Osteoblast (primary cell): ENCODE measurements at regions not wholly inside any gene's neighbourhood (a gene's known extent, or its start where the extent isn't known, plus 50 kb on each side); places are given as distances from the start of the nearest gene placed in this dataset.
"Not testable (repeated sequence)": the region's sequence is repeated elsewhere in the genome, so short reads cannot be mapped to it uniquely, and the experiment has no call there.

ENCODE experiments used
- DNase-seq: peaks from one replicate; pipeline ENCODE4 v3.0.0; 2011; ENCODE audit warnings: low spot score, mixed read lengths; ENCODE audit not compliant: insufficient read length; ENCODE audit errors: missing footprints
- H2AFZ ChIP-seq: 2 replicates; pipeline ENCODE4 v1.6.0; 2011; ENCODE audit warnings: mild to moderate bottlenecking, low read length
- H3K27ac ChIP-seq: 2 replicates; pipeline ENCODE4 v1.5.1; 2011; ENCODE audit warnings: mild to moderate bottlenecking, low read depth, low read length, moderate library complexity
- H3K27me3 ChIP-seq: 2 replicates; pipeline ENCODE4 v1.6.0; 2012; ENCODE audit warnings: mild to moderate bottlenecking, control low read depth, inconsistent platforms, low read length, moderate library complexity; ENCODE audit not compliant: insufficient read depth
- H3K36me3 ChIP-seq: 2 replicates; pipeline ENCODE4 v1.5.1; 2011; ENCODE audit warnings: mild to moderate bottlenecking, low read length, control low read depth, moderate library complexity; ENCODE audit not compliant: insufficient read depth
- H3K4me1 ChIP-seq: 2 replicates; pipeline ENCODE4 v1.5.1; 2011; ENCODE audit warnings: mild to moderate bottlenecking, low read length, control low read depth, moderate library complexity; ENCODE audit not compliant: insufficient read depth
- H3K4me2 ChIP-seq: 2 replicates; pipeline ENCODE4 v1.6.0; 2011; ENCODE audit warnings: mild to moderate bottlenecking, low read length; ENCODE audit not compliant: insufficient read depth
- H3K4me3 ChIP-seq: fragments of 200-600 bp; sonication (generic); 3 replicates; pipeline ENCODE4 v1.5.1; 2012; ENCODE audit warnings: mild to moderate bottlenecking, low read length, inconsistent platforms; ENCODE audit not compliant: insufficient read depth
- H3K79me2 ChIP-seq: 2 replicates; pipeline ENCODE4 v1.6.0; 2012; ENCODE audit warnings: mild to moderate bottlenecking, low read length, control low read depth, inconsistent platforms; ENCODE audit not compliant: insufficient read depth
- H3K9me3 ChIP-seq: 2 replicates; pipeline ENCODE4 v1.5.1; 2011; ENCODE audit warnings: low read depth, low read length, control low read depth
- H4K20me1 ChIP-seq: 2 replicates; pipeline ENCODE4 v1.6.0; 2012; ENCODE audit warnings: mild to moderate bottlenecking, low read length, control low read depth; ENCODE audit not compliant: insufficient read depth
- TF ChIP-seq, protein P1 (sequence below): IDR thresholded peaks from 2 replicates; pipeline ENCODE4 v1.5.1; 2011; ENCODE audit warnings: mild to moderate bottlenecking, low read depth, low read length, moderate library complexity; ENCODE audit errors: extremely low read depth

DNA sequence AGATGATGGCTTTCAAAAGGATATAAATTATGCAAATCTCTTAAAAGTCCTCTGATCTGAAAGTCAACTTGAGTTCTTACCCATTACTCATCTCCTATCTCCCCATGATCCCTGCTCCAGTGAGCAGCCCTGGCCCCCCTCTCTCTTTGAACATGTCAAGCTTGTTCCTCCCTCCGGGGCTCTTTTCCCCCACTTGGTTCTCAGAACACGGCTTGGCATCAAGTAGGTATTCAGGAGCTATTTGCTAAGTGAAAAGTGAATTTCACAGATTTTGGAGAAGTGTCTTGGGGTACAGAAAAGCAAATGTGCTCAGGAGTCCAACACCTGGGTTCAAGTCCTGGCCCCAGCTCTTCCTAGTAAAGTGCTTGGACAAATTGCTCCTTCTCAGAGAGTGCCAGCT is 98.3 kb upstream of the CTBP2 start:
- Histone ChIP-seq H3K79me2 (no peaks in the 10 kb centered on the region), H4K20me1 (no peaks in the 10 kb centered on the region), H3K4me3 (no peak overlapping the region), H3K4me2 (no peak overlapping the region), H3K4me1 (no peaks in the 10 kb centered on the region), H3K9me3 (no peaks in the 10 kb centered on the region), H3K27ac (no peak overlapping the region), H2AFZ (no peak overlapping the region), H3K36me3 (no peaks in the 10 kb centered on the region), H3K27me3 (no peaks in the 10 kb centered on the region)
- TF ChIP-seq, protein P1, sequence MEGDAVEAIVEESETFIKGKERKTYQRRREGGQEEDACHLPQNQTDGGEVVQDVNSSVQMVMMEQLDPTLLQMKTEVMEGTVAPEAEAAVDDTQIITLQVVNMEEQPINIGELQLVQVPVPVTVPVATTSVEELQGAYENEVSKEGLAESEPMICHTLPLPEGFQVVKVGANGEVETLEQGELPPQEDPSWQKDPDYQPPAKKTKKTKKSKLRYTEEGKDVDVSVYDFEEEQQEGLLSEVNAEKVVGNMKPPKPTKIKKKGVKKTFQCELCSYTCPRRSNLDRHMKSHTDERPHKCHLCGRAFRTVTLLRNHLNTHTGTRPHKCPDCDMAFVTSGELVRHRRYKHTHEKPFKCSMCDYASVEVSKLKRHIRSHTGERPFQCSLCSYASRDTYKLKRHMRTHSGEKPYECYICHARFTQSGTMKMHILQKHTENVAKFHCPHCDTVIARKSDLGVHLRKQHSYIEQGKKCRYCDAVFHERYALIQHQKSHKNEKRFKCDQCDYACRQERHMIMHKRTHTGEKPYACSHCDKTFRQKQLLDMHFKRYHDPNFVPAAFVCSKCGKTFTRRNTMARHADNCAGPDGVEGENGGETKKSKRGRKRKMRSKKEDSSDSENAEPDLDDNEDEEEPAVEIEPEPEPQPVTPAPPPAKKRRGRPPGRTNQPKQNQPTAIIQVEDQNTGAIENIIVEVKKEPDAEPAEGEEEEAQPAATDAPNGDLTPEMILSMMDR: no peak
- DNase-seq: no peak

GRCh38 chr10:125257521-125258108 is 97.3 kb upstream of the CTBP2 start:
- no peaks in the 10 kb centered on the region for H3K4me1 ChIP-seq
- no peak overlapping the region for H3K4me2 ChIP-seq
- no peaks in the 10 kb centered on the region for H4K20me1 ChIP-seq
- no peaks in the 10 kb centered on the region for H3K9me3 ChIP-seq
- no peak for DNase-seq
- H3K79me2 ChIP-seq: no peaks in the 10 kb centered on the region
- H2AFZ ChIP-seq: no peak overlapping the region
- H3K27ac ChIP-seq: no peak overlapping the region
- H3K4me3 ChIP-seq: no peak overlapping the region
- TF ChIP-seq, protein P1: no peak
- no peaks in the 10 kb centered on the region for H3K36me3 ChIP-seq
- H3K27me3 ChIP-seq: no peaks in the 10 kb centered on the region

- Histone ChIP-seq H3K36me3 (no peaks in the 10 kb centered on the region), H3K27me3 (no peaks in the 10 kb centered on the region), H3K9me3 (no peaks in the 10 kb centered on the region), H3K27ac (no peak overlapping the region), H2AFZ (no peak overlapping the region), H3K4me3 (no peak overlapping the region), H4K20me1 (no peaks in the 10 kb centered on the region), H3K4me1 (no peaks in the 10 kb centered on the region), H3K4me2 (no peak overlapping the region), H3K79me2 (no peaks in the 10 kb centered on the region)
- TF ChIP-seq, protein P1: no peak
- DNase-seq: peak; percentile 44
Observed at GRCh38 chr10:125256026-125256425, 95.7 kb upstream of the CTBP2 start.

- peaks cover 5% of the 10 kb centered on the region for H3K27me3 ChIP-seq
- no peak overlapping the region for H3K4me2 ChIP-seq
- H3K4me1 ChIP-seq: no peaks in the 10 kb centered on the region
- no peaks in the 10 kb centered on the region for H4K20me1 ChIP-seq
- TF ChIP-seq, protein P1: no peak
- no peaks in the 10 kb centered on the region for H3K36me3 ChIP-seq
- H3K27ac ChIP-seq: no peak overlapping the region
- no peak overlapping the region for H3K4me3 ChIP-seq
- H3K9me3 ChIP-seq: no peaks in the 10 kb centered on the region
- no peak overlapping the region for H2AFZ ChIP-seq
- no peak for DNase-seq
- no peaks in the 10 kb centered on the region for H3K79me2 ChIP-seq
Observed at GRCh38 chr10:125252937-125253336, 92.6 kb upstream of the CTBP2 start.

GRCh38 chr10:125250834-125251233 is 90.5 kb upstream of the CTBP2 start:
- peaks cover 12% of the 10 kb centered on the region for H3K27me3 ChIP-seq
- not testable (repeated sequence) for H4K20me1 ChIP-seq, H3K9me3 ChIP-seq, H3K4me3 ChIP-seq, H3K79me2 ChIP-seq, H3K4me1 ChIP-seq, H3K4me2 ChIP-seq, H3K27ac ChIP-seq, H2AFZ ChIP-seq, DNase-seq, H3K36me3 ChIP-seq
